Nephron progenitor cell (in vitro differentiated cells): ENCODE measurements at regions not wholly inside any gene's neighbourhood (a gene's known extent, or its start where the extent isn't known, plus 50 kb on each side); places are given as distances from the start of the nearest gene placed in this dataset.

ENCODE experiments used
- DNase-seq: peaks from one replicate; pipeline ENCODE4 v3.0.0; 2021
- H3K27ac Mint-ChIP-seq: 2 replicates; pipeline ENCODE4 v1.8.0; 2021; ENCODE audit warnings: mild to moderate bottlenecking, moderate library complexity, mixed read lengths
- H3K27me3 Mint-ChIP-seq: 2 replicates; pipeline ENCODE4 v1.8.0; 2021; ENCODE audit warnings: mild to moderate bottlenecking, low read depth, mixed read lengths; ENCODE audit not compliant: poor library complexity
- H3K36me3 Mint-ChIP-seq: 2 replicates; pipeline ENCODE4 v1.8.0; 2021; ENCODE audit warnings: low read depth, mixed read lengths
- H3K4me1 Mint-ChIP-seq: 2 replicates; pipeline ENCODE4 v1.8.0; 2021; ENCODE audit warnings: mixed read lengths
- H3K4me3 Mint-ChIP-seq: 2 replicates; pipeline ENCODE4 v1.8.0; 2021; ENCODE audit warnings: mild to moderate bottlenecking, moderate library complexity, mixed read lengths
- H3K9me3 Mint-ChIP-seq: 2 replicates; pipeline ENCODE4 v1.8.0; 2021; ENCODE audit warnings: mild to moderate bottlenecking, moderate library complexity, mixed read lengths
- TF ChIP-seq, protein P1 (sequence below): fragments of 200-600 bp; sonication (generic); IDR thresholded peaks from 2 replicates; pipeline ENCODE4 v1.5.0; 2021; ENCODE audit warnings: antibody characterized with exemption

DNA sequence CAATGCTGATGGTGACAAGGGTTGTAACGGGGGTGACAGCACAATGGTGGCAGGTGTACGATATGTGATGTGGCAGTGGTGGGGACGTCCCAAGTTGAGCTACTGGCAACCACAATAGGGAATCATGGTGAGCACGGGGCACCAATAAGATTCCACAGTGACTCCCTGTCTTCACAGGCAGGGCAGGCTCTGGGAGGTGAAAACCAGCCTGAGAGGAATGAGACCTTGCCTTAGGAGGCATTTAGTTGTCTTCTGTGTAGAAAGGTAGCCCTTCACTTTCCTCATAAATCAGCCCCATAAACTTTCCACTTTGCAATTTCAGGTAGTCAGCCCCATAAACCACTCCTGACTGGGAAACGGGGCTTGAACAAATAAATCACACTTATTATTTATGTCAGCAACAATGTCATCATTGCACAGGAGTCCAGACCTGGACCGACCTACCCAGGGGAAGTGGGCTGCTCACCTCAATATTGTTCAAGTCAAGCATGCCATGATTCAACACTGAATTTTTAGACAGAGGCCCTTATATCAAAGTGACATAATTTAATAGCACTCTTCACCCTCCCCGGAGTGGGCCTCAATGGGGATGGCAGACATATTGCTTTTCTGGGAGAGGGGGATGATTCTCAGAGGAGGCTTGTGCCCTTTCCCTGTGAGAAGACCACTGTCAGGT, 150.8 kb downstream of the CDC5L start:
- no peak overlapping the region for H3K4me3 Mint-ChIP-seq
- H3K4me1 Mint-ChIP-seq = peaks cover 53% of the 10 kb centered on the region
- TF ChIP-seq, protein P1, sequence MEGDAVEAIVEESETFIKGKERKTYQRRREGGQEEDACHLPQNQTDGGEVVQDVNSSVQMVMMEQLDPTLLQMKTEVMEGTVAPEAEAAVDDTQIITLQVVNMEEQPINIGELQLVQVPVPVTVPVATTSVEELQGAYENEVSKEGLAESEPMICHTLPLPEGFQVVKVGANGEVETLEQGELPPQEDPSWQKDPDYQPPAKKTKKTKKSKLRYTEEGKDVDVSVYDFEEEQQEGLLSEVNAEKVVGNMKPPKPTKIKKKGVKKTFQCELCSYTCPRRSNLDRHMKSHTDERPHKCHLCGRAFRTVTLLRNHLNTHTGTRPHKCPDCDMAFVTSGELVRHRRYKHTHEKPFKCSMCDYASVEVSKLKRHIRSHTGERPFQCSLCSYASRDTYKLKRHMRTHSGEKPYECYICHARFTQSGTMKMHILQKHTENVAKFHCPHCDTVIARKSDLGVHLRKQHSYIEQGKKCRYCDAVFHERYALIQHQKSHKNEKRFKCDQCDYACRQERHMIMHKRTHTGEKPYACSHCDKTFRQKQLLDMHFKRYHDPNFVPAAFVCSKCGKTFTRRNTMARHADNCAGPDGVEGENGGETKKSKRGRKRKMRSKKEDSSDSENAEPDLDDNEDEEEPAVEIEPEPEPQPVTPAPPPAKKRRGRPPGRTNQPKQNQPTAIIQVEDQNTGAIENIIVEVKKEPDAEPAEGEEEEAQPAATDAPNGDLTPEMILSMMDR = no peak
- no peak for DNase-seq
- no peak overlapping the region for H3K27ac Mint-ChIP-seq
- peaks cover 11% of the 10 kb centered on the region for H3K9me3 Mint-ChIP-seq
- peaks cover 9% of the 10 kb centered on the region for H3K27me3 Mint-ChIP-seq
- H3K36me3 Mint-ChIP-seq = no peaks in the 10 kb centered on the region

DNA sequence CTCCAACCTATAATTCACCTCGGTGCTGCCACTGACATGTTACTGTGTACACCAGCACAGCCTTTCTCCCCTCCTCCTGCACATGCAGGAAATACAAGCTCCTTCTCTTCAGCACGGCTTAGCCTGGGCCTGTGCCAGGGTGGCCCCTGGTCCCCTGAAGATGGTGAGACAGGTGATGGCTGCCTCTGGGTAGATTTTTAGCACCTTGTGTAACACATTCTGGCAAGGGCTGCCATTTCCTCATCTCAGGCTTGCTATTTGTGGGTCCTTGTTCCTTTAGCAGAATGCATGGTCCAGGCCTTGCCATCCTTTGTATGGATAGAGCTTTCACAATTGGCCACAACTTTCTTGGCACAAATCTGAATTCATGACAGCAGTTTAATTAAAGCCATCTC, 151.3 kb downstream of the CDC5L start:
- H3K4me1 Mint-ChIP-seq = peaks cover 48% of the 10 kb centered on the region
- DNase-seq = no peak
- TF ChIP-seq, protein P1 = no peak
- H3K27ac Mint-ChIP-seq = no peak overlapping the region
- H3K27me3 Mint-ChIP-seq = peaks cover 9% of the 10 kb centered on the region
- no peak overlapping the region for H3K4me3 Mint-ChIP-seq
- H3K36me3 Mint-ChIP-seq = no peaks in the 10 kb centered on the region
- H3K9me3 Mint-ChIP-seq = peaks cover 11% of the 10 kb centered on the region

DNA sequence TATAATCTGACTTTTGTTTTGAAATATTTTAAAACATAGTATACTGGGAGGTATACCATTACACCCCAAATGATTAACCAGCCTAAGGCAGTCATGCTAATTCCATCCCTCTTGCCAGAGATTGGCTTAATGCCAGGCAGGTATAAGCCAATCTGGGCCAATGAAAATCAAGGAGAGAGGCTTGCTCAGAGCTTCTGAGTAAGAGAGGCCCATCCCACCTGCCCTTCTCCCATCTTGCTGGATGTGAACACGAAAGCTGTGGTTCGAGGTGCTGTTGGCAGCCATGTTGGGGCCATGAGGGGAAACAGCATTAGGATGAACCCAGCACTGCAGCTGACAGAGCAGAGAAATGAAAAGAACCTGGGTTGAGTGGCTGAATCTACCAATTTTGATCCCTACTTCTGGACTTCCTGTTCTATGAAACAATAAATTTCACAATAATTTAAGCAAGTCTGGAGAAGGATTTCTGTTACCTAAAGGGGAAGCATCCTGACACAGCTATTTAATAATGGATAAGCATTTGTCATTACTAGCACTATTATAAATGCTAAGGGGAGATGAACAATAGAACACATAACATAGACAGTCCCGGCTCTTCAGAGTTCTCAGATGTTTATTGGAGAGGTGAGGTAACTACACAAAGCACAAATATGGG, 152.3 kb downstream of the CDC5L start:
- Mint-ChIP-seq H3K36me3 (no peaks in the 10 kb centered on the region), H3K4me3 (no peak overlapping the region), H3K4me1 (peaks cover 38% of the 10 kb centered on the region), H3K9me3 (peaks cover 11% of the 10 kb centered on the region), H3K27ac (no peak overlapping the region), H3K27me3 (peaks cover 9% of the 10 kb centered on the region)
- no peak for DNase-seq
- TF ChIP-seq, protein P1 = no peak

DNA sequence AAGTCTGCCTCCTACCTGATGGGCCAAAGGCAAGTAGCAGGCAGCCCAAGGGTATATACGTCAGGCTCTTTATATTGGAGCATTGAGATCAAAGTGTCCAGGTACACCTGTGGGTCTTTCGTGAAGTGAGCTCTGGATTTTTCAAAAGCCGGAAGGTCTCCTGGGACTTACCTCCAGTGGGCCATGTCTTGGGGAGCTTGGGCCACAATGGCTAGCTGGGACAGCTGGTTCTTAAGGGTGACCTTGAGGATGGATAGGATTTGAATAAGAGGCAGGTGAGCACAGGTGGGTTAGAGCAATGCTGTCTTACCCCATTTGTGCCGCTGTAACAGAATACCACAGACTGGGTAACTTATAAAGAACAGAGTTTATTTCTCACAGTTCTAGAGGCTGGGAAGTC, 153.4 kb downstream of the CDC5L start:
- DNase-seq = no peak

DNA sequence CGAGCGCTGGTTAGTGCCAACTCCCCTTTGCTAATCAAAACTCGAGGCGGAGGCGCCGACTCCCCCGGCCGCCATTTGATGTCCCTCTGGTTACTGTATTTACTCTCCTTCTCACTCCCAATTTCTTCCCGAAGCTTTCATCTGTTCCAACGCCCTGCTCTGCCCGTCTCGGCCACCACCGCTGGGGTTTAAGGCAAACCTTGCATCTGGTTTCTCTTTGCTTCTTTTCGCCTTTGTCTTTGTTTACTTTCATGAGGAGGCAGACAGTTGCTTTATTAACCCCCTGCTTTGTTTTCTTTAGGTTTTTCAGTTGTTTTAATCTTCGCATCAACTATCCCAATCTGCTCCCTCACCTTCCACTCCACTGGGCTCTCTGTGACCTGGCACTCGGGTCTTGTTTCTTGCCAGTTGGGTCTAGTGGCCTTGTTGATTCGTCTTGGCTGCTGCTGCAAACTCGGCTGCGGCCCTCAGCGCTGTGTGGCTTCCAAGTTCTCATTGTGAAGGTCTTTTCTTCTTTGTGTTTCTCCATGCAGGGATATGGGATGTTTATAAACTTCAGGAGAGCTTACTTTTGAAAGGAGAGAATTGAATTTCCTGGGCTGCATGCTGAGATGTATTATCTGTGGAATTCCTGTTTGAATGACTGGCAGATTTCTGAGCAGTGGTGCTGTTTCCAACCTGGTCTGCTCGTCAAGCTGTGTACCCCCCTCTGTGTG, 155.1 kb downstream of the CDC5L start:
- TF ChIP-seq, protein P1 = no peak
- H3K27ac Mint-ChIP-seq = peak overlapping the region; percentile 23
- peak overlapping the region; percentile 3 for H3K4me3 Mint-ChIP-seq
- H3K36me3 Mint-ChIP-seq = no peaks in the 10 kb centered on the region
- peaks cover 11% of the 10 kb centered on the region for H3K27me3 Mint-ChIP-seq
- H3K9me3 Mint-ChIP-seq = peaks cover 15% of the 10 kb centered on the region
- DNase-seq = no peak
- H3K4me1 Mint-ChIP-seq = peaks cover 34% of the 10 kb centered on the region

More for the DNA sequence above, 153.4 kb downstream of the CDC5L start:
- Mint-ChIP-seq H3K27me3 (peaks cover 16% of the 10 kb centered on the region), H3K4me1 (peaks cover 34% of the 10 kb centered on the region), H3K9me3 (peaks cover 11% of the 10 kb centered on the region), H3K36me3 (no peaks in the 10 kb centered on the region), H3K4me3 (no peak overlapping the region), H3K27ac (no peak overlapping the region)
- TF ChIP-seq, protein P1 = no peak
